Immature natural killer cell (primary cell): ENCODE measurements at regions not wholly inside any gene's neighbourhood (a gene's known extent, or its start where the extent isn't known, plus 50 kb on each side); places are given as distances from the start of the nearest gene placed in this dataset.
"Not testable (repeated sequence)": the region's sequence is repeated elsewhere in the genome, so short reads cannot be mapped to it uniquely, and the experiment has no call there.

Experiments
- DNase-seq, 3 donors: peaks; one replicate each; pipeline ENCODE4 v3.0.0; 2022; ENCODE audit warnings: mixed read lengths in 1 of 3
- H3K27ac Mint-ChIP-seq, 6 donors: one replicate each; pipeline ENCODE4 v1.8.0; 2020; ENCODE audit warnings: mixed read lengths in 6 of 6, mild to moderate bottlenecking in 5 of 6, inconsistent platforms in 4 of 6, moderate library complexity in 3 of 6
- H3K27me3 Mint-ChIP-seq, 3 donors: one replicate each; pipeline ENCODE4 v1.8.0; 2020 to 2021; ENCODE audit warnings: low read depth in 3 of 3, mild to moderate bottlenecking in 3 of 3, mixed read lengths in 3 of 3, moderate library complexity in 3 of 3, inconsistent platforms in 1 of 3
- H3K36me3 Mint-ChIP-seq, 3 donors: one replicate each; pipeline ENCODE4 v1.8.0; 2020; ENCODE audit warnings: mixed read lengths in 3 of 3, inconsistent platforms in 2 of 3, mild to moderate bottlenecking in 2 of 3
- H3K4me1 Mint-ChIP-seq, 2 donors: one replicate each; pipeline ENCODE4 v1.8.0; 2020; ENCODE audit warnings: inconsistent platforms in 2 of 2, mild to moderate bottlenecking in 2 of 2, mixed read lengths in 2 of 2, moderate library complexity in 1 of 2
- H3K4me3 Mint-ChIP-seq, 5 donors: one replicate each; pipeline ENCODE4 v1.8.0; 2020; ENCODE audit warnings: mild to moderate bottlenecking in 5 of 5, mixed read lengths in 5 of 5, inconsistent platforms in 3 of 5, moderate library complexity in 3 of 5
- H3K9me3 Mint-ChIP-seq, 6 donors: one replicate each; pipeline ENCODE4 v1.8.0; 2020; ENCODE audit warnings: mild to moderate bottlenecking in 6 of 6, mixed read lengths in 6 of 6, inconsistent platforms in 4 of 6, moderate library complexity in 3 of 6

DNA sequence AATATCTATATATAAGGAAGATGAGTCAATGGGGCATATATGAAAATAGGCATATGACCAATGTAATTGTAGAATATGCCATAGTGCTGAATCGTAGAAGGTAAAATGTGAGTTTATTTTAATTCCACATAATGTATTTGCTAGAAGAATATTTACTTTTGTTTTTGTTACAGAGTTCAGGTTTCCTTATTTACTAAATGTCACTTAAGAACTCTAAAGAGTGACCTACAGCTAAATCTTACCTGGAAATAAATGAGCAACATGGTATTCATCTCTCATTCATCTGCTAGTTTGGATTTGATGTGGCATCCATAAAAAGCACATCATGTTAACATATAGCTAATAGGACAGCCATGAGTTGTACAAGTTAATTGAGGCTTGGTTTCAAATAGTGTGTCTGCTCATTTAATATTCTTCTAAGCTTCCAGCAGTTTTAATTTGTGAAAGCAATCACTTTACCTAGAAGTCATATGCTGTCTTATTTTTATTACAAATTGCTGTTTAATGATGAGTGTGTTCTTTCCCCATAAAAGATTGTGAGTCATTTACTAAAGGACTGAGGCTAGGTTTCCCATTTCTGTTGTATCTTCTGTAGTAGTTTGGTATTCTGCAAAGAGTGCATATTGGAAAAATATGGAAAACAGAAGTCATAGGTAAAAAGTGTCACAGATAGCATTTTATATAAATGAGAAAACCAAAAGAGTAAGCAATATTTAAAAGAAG is 222.1 kb upstream of the POU1F1 start:
- Mint-ChIP-seq H3K9me3 (peaks cover 0 to 12% (median 1%) of the 10 kb centered on the region in 6 donors), H3K27me3 (peaks cover 1 to 7% (median 2%) of the 10 kb centered on the region in 3 donors), H3K27ac (no peak overlapping the region), H3K4me3 (no peak overlapping the region), H3K36me3 (no peaks in the 10 kb centered on the region), H3K4me1 (no peaks in the 10 kb centered on the region)
- no peak for DNase-seq

DNA sequence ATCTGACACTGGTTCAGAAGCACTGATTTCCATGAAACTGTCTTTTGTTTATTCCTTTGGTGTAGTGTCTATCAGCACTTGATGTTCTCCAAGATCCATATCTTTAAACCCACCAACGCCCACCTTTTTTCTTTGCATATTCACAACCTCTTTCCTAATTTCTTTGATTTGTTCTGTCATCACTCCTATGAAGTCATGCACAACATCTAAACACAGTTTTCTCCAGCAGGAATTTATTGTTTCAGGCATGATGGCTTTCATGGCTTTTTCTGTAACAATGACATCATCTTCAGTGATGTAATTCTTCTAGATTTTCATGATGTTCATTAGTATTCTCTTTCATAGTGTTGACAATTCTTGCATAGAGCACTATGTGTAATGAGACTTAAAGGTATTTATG is 219.6 kb upstream of the POU1F1 start:
- Mint-ChIP-seq H3K36me3 (no peaks in the 10 kb centered on the region), H3K27ac (no peak overlapping the region), H3K27me3 (peaks cover 0 to 7% (median 2%) of the 10 kb centered on the region in 3 donors), H3K4me3 (no peak overlapping the region), H3K9me3 (peaks cover 0 to 12% (median 2%) of the 10 kb centered on the region in 6 donors), H3K4me1 (no peaks in the 10 kb centered on the region)
- no peak for DNase-seq

DNA sequence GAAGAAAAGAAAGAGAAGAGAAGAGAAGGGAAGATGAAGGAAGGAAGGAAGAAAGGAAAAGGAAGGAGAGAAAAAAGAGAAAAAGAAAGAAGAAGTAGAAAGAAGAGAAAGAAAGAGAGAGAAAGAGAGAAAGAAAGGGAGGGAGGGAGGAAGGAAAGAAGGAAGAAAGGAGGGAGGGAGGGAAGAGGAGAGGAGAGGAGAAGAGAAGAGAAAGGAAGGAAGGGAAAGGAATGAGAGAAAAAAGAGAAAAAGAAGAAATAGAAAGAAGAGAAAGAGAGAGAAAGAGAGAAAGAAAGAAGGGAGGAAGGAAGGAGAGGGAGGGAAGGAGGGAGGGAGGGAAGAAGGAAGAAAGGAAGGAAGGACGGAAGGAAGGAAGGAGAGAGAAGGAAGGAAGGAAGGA is 217.9 kb upstream of the POU1F1 start:
- no peaks in the 10 kb centered on the region for H3K36me3 Mint-ChIP-seq
- peaks cover 0 to 7% (median 2%) of the 10 kb centered on the region in 3 donors for H3K27me3 Mint-ChIP-seq
- no peak overlapping the region for H3K4me3 Mint-ChIP-seq
- no peak for DNase-seq
- no peaks in the 10 kb centered on the region for H3K4me1 Mint-ChIP-seq
- peaks cover 0 to 18% (median 6%) of the 10 kb centered on the region in 6 donors for H3K9me3 Mint-ChIP-seq
- H3K27ac Mint-ChIP-seq: no peak overlapping the region

DNA sequence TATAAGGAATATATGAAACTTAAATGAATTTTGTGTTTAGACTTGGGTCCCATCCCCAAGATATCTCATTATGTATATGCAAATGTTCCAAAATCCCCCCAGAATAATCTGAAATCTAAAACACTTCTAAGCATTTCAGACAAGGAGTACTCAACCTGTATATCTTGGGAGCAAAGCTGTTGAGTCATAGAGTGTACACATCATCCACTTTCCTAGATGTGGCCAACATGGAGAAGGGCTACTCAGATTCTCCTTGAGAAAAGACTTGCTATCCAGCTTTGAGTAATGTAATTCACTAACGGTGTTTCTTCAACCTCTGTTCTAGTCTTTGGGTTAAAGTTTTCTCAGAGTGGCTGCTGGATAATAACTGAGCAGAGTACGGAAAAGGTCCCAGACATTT is 215.5 kb upstream of the POU1F1 start:
- H3K27ac Mint-ChIP-seq: no peak overlapping the region
- no peak overlapping the region for H3K4me3 Mint-ChIP-seq
- peaks cover 0 to 2% (median 0%) of the 10 kb centered on the region in 3 donors for H3K27me3 Mint-ChIP-seq
- H3K9me3 Mint-ChIP-seq: peaks cover 0 to 18% (median 6%) of the 10 kb centered on the region in 6 donors
- no peaks in the 10 kb centered on the region for H3K36me3 Mint-ChIP-seq
- no peaks in the 10 kb centered on the region for H3K4me1 Mint-ChIP-seq
- no peak for DNase-seq

DNA sequence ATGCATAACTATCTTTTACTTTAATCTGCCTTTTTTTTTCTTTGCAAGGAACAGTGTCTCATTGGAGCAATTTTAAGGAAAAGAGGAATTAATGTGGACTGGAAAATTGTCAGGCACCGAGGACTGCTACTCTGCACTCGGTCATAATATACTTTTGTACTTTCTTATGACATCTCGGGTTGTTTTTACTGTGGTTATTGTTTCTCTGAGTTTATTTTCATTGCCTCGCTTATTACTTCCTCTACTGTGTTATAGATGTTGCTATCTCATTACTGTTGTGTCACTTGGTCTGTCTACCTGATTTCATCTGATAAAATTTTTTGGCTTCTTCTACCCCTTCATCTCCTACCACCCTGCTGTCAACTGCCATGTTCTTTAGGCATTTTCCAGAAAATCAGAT is 213.5 kb upstream of the POU1F1 start:
- Mint-ChIP-seq H3K4me3 (no peak overlapping the region), H3K4me1 (no peaks in the 10 kb centered on the region), H3K36me3 (no peaks in the 10 kb centered on the region), H3K27me3 (no peaks in the 10 kb centered on the region), H3K9me3 (peaks cover 0 to 10% (median 7%) of the 10 kb centered on the region in 6 donors), H3K27ac (no peak overlapping the region)
- DNase-seq: no peak

DNA sequence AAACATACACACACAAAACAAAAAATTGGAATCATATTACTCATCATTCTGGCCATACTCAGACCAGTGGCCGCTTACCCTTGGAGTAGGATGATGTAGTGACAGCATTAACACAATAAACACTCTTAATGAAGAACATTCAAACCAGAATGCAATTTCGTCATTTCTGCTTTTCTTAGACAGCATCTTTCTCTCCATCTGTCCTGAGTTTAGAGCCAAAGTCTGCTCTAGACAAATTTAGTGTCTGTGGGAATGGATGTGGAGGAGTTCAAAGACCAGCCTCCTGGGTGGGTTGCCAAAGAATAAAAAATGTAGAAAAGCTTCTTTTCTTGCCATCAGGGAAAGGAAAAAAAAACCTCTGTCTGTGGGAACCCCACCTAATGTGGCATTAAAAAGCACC is 212.4 kb upstream of the POU1F1 start:
- Mint-ChIP-seq H3K4me3 (no peak overlapping the region), H3K4me1 (no peaks in the 10 kb centered on the region), H3K9me3 (peaks cover 0 to 10% (median 6%) of the 10 kb centered on the region in 6 donors), H3K27me3 (no peaks in the 10 kb centered on the region), H3K36me3 (no peaks in the 10 kb centered on the region), H3K27ac (no peak overlapping the region)
- no peak for DNase-seq

DNA sequence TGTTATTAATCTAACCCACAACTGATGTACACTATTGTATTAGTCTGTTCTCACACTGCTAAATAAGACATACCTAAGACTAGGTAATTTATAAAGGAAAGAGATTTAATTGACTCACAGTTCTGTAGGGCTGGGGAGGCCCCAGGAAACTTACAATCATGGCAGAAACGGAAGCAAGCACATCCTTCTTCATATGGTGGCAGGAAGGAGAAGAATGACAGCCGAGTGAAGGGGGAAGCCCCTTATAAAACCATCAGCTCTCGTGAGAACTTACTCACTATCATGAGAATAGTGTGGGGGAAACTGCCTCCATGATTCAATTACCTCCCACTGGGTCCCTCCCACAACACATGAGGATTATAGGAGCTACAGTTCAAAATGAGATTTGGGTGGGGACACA is 210.3 kb upstream of the POU1F1 start:
- H3K4me1 Mint-ChIP-seq, H3K9me3 Mint-ChIP-seq, H3K4me3 Mint-ChIP-seq, H3K27ac Mint-ChIP-seq, H3K36me3 Mint-ChIP-seq, H3K27me3 Mint-ChIP-seq, DNase-seq: not testable (repeated sequence)

DNA sequence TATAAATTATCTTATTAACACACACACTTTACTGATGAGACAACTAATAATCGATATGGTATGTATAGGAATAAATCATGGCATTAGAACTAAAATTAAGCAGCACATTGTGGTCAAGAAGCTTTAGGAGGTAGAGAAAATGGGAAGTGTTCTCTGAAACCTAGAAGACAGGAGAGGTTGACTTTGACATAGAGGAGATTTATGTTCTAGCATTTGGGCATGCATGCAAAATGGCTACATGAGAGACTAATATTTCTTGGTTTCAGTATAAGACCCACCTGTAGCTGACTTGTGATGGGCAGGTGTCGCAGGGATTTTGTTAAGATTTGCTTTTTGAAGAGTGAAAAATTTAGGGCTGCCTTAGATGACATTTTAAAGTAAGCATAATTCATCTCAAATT is 209.7 kb upstream of the POU1F1 start:
- Mint-ChIP-seq H3K4me1 (no peaks in the 10 kb centered on the region), H3K27ac (no peak overlapping the region), H3K27me3 (no peaks in the 10 kb centered on the region), H3K4me3 (no peak overlapping the region), H3K9me3 (peaks cover 0 to 10% (median 4%) of the 10 kb centered on the region in 6 donors), H3K36me3 (no peaks in the 10 kb centered on the region)
- DNase-seq: no peak

DNA sequence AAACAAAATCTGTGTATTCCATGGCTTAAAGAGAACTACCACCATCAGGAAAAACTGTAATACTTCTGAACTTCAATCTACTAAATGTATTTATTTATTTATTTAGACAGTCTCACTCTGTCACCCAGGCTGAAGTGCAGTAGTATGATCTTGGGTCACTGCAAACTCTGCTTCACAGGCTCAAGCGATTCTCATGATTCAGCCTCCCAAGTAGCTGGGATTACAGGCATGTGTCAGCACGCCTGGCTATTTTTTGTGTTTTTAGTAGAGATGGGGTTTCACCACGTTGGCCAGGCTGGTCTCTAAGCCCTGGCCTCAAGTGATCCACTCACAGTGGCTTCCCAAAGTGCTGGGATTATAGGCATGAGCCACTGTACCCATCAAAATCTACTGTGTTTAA is 202.3 kb upstream of the POU1F1 start:
- H3K4me1 Mint-ChIP-seq: no peaks in the 10 kb centered on the region
- DNase-seq: no peak
- H3K36me3 Mint-ChIP-seq: no peaks in the 10 kb centered on the region
- no peak overlapping the region for H3K27ac Mint-ChIP-seq
- H3K9me3 Mint-ChIP-seq: peaks cover 0 to 17% (median 12%) of the 10 kb centered on the region in 6 donors
- H3K27me3 Mint-ChIP-seq: no peaks in the 10 kb centered on the region
- no peak overlapping the region for H3K4me3 Mint-ChIP-seq

DNA sequence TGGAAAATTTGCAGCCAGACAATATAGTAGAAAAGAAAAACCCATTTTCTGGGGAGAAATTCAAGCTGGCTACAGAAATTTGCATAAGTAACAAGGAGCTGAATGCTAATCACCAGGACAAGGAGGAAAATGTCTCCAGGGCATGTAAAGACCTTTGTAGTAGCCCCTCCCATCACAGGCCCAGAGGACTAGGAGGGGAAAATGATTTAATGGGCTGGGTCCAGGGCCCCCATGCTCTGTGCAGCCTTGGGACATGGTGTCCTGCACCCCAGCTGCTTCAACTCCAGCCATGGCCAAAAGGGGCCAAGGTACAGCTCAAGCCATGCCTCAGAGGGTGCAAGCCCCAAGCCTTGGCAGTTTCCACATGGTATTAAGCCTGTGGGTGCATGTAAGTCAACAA is 197.6 kb upstream of the POU1F1 start:
- Mint-ChIP-seq H3K36me3 (no peaks in the 10 kb centered on the region), H3K9me3 (peaks cover 0 to 23% (median 13%) of the 10 kb centered on the region in 6 donors), H3K27me3 (no peaks in the 10 kb centered on the region), H3K4me1 (no peaks in the 10 kb centered on the region), H3K4me3 (no peak overlapping the region), H3K27ac (no peak overlapping the region)
- no peak for DNase-seq

DNA sequence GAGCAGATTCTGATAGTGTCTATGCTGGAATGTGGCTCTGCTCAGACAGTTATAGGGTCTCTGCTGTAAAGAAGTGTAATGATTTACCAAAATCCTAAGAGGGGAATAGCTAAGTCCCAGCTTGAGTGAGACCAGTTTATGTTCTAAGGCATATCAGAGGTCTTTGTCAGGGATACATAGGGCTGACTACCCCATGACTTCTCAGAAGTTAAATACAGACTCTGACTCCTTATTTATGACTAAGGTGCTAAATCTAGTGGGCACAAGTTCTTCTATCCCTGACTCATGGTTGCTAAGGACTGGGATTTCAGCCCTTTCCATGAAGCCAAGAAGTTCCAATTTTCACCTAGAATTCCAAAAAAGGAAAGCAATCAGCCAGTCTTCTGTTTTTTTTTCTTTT is 192.6 kb upstream of the POU1F1 start:
- Mint-ChIP-seq H3K4me1 (no peaks in the 10 kb centered on the region), H3K27ac (no peak overlapping the region), H3K9me3 (peaks cover 3 to 26% (median 16%) of the 10 kb centered on the region in 6 donors), H3K36me3 (no peaks in the 10 kb centered on the region), H3K4me3 (no peak overlapping the region), H3K27me3 (peaks cover 0 to 2% (median 0%) of the 10 kb centered on the region in 3 donors)
- DNase-seq: no peak

DNA sequence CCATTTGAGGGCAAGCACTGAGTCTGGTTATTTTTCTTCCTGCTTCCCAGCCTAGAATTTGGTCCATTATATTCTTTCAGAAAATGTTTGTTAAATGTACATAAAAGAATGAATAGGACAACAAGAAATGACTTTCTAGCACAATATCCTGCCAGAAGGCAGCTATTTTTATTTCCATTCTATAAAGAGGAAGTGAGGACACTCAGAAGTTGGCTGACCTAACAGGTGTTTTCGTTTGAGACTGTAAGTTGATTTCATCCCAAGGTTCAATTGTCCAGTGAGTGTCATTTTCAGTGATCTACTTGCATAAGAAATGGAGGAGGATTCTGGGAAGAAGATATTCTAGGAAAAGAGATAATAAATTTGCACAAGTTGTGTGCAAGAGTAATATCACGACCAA is 191.9 kb upstream of the POU1F1 start:
- H3K36me3 Mint-ChIP-seq: no peaks in the 10 kb centered on the region
- H3K9me3 Mint-ChIP-seq: peaks cover 4 to 26% (median 14%) of the 10 kb centered on the region in 6 donors
- DNase-seq: no peak
- H3K27ac Mint-ChIP-seq: no peak overlapping the region
- H3K4me3 Mint-ChIP-seq: no peak overlapping the region
- no peaks in the 10 kb centered on the region for H3K4me1 Mint-ChIP-seq
- peaks cover 0 to 2% (median 0%) of the 10 kb centered on the region in 3 donors for H3K27me3 Mint-ChIP-seq

DNA sequence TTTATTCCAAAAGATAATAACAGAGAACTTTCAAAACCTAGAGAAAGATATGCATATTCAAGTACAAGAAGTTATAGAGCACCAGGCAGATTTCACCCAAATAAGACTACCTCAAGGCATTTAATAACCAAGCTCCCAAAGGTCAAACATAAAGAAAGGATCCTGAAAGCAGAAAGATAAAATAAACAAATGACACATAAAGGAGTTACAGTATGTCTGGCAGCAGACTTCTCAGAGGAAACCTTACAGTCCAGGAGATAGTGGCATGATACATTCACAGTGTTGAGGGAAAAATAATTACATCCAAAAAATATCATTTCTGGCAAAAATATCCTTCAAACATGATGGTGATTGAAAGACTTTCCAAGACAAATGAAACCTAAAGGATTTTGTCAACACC is 185.8 kb upstream of the POU1F1 start:
- Mint-ChIP-seq H3K4me1 (no peaks in the 10 kb centered on the region), H3K36me3 (no peaks in the 10 kb centered on the region), H3K27me3 (peaks cover 0 to 6% (median 0%) of the 10 kb centered on the region in 3 donors), H3K4me3 (no peak overlapping the region), H3K9me3 (peaks cover 4 to 34% (median 11%) of the 10 kb centered on the region in 6 donors), H3K27ac (no peak overlapping the region)
- DNase-seq: no peak

DNA sequence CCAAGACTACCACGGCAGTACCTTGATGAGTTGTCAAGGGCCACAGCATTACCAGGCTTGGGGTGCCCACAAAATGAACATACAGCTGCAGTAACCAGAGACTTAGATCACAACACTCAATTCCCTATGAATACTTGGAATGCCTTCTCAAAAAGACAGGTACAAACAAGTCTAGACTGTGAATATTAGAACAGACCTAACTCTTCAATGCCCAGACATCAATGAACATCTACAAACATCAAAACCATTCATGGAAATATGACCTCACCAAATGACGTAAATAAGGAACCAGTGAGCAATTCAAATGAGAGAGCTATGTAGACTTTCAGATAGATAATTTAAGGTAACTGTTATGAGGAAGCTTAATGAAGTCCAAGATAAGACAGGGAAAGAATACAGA is 185.1 kb upstream of the POU1F1 start:
- peaks cover 5 to 39% (median 15%) of the 10 kb centered on the region in 6 donors for H3K9me3 Mint-ChIP-seq
- no peak overlapping the region for H3K27ac Mint-ChIP-seq
- H3K4me1 Mint-ChIP-seq: no peaks in the 10 kb centered on the region
- H3K4me3 Mint-ChIP-seq: no peak overlapping the region
- H3K27me3 Mint-ChIP-seq: peaks cover 0 to 6% (median 2%) of the 10 kb centered on the region in 3 donors
- DNase-seq: no peak
- peaks cover 0 to 2% (median 0%) of the 10 kb centered on the region in 3 donors for H3K36me3 Mint-ChIP-seq

DNA sequence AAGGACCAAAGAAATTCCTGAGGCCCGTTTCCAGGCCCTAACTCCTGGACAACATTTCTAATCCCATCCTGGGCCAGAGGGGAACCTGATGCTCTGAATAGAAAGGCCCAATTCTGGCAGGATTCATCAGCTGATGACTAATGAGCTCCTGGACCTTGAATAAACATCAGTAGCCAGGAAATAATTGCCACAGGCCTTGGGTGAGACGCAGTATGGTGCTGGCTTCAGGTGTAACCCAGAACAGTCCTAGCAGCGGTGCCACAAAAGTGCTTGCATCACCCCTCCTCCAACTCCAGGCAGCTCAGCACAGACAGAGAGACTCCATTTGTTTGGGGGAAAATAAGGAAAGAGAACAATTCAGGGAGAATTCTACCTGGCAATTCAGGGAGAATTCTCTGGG is 184.7 kb upstream of the POU1F1 start:
- Mint-ChIP-seq H3K4me1 (no peaks in the 10 kb centered on the region), H3K36me3 (peaks cover 0 to 4% (median 0%) of the 10 kb centered on the region in 3 donors), H3K4me3 (no peak overlapping the region), H3K9me3 (peaks cover 7 to 41% (median 14%) of the 10 kb centered on the region in 6 donors), H3K27ac (no peak overlapping the region), H3K27me3 (peaks cover 0 to 6% (median 2%) of the 10 kb centered on the region in 3 donors)
- no peak for DNase-seq
